Activated CD8-positive, alpha-beta T cell treated with anti-CD3 and anti-CD28 coated beads, Interleukin-2, amount 10 ng/mL, durations not matched to agents 7 days and 5 days (primary cell): ENCODE measurements at regions not wholly inside any gene's neighbourhood (a gene's known extent, or its start where the extent isn't known, plus 50 kb on each side); places are given as distances from the start of the nearest gene placed in this dataset.

ENCODE experiments used
- ATAC-seq: fragments of 150-1000 bp; cut with Tn5 transposase; one replicate; pipeline ENCODE4 v1.10.0; 2021; ENCODE audit warnings: moderate library complexity
- CTCF ChIA-PET: fragments of 350-600 bp; sonication (Branson Sonifier 250); formaldehyde crosslinking; loops from one replicate; lab custom pipeline; 2021; ENCODE audit warnings: antibody characterized with exemption; lab: Charles Lee
- POLR2A ChIA-PET: fragments of 350-600 bp; sonication (Branson Sonifier 250); formaldehyde crosslinking; loops from one replicate; lab custom pipeline; 2021; ENCODE audit warnings: antibody characterized with exemption; lab: Charles Lee
- DNase-seq: peaks from one replicate; pipeline ENCODE4 v3.0.0-alpha.2; 2020
- H3K27ac Mint-ChIP-seq: one replicate; pipeline ENCODE4 v1.8.0; 2021; ENCODE audit warnings: mild to moderate bottlenecking, mixed read lengths
- H3K27me3 Mint-ChIP-seq: one replicate; pipeline ENCODE4 v1.8.0; 2021; ENCODE audit warnings: low read depth, mixed read lengths
- H3K36me3 Mint-ChIP-seq: one replicate; pipeline ENCODE4 v1.8.0; 2021; ENCODE audit warnings: low read depth, mixed read lengths
- H3K4me1 Mint-ChIP-seq: one replicate; pipeline ENCODE4 v1.8.0; 2021; ENCODE audit warnings: low read depth, mixed read lengths
- H3K4me3 Mint-ChIP-seq: one replicate; pipeline ENCODE4 v1.8.0; 2021; ENCODE audit warnings: mild to moderate bottlenecking, mixed read lengths
- H3K9me3 Mint-ChIP-seq: one replicate; pipeline ENCODE4 v1.8.0; 2022; ENCODE audit warnings: mixed read lengths; ENCODE audit not compliant: insufficient read depth

DNA sequence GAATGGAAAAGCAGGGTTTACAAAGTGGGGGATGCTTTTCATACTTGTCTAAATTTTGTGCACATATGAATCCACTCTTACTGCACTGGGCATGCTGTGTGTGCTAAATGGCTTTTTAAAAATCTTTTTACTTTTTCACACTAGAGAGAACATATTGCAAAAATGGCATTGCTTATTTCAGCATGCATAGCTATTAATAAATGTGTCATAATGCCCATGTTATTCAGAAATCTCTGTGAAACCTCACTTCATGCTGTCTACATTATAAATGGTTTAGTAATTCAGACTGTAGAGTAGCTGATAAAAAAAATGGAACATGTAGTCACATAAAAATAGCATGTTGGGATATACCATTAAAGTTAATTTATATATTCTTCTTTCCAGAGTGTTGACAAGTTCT, 593.8 kb downstream of the RPL10L start:
- Mint-ChIP-seq H3K36me3 (no peaks in the 10 kb centered on the region), H3K4me3 (no peak overlapping the region), H3K9me3 (peaks cover 13% of the 10 kb centered on the region), H3K4me1 (no peaks in the 10 kb centered on the region), H3K27me3 (no peaks in the 10 kb centered on the region), H3K27ac (no peak overlapping the region)
- CTCF ChIA-PET: no interaction called here
- POLR2A ChIA-PET: no interaction called here
- ATAC-seq: no peak
- DNase-seq: no peak

DNA sequence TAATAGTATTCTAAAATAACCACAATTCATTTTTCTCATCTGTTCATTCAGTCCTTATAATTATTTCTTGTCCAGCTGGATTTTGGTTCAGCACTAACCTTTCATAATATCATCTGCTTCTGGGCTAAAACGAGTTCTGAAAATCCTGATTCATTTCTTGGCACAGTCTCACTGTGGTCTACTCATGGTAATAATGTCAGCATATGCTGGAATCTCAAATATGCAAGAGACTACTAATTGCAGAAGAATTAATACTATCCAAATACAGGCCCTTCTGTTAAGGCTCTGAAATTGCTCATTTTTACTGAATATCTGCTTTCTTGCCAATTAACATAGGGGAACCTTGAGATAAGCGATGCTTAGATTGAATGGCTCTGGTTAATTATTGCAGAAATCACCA, 597.1 kb downstream of the RPL10L start:
- peaks cover 9% of the 10 kb centered on the region for H3K9me3 Mint-ChIP-seq
- DNase-seq: no peak
- no peak overlapping the region for H3K27ac Mint-ChIP-seq
- no peaks in the 10 kb centered on the region for H3K27me3 Mint-ChIP-seq
- ChIA-PET POLR2A (no interaction called here), CTCF (no interaction called here)
- H3K4me3 Mint-ChIP-seq: no peak overlapping the region
- no peak for ATAC-seq
- H3K4me1 Mint-ChIP-seq: no peaks in the 10 kb centered on the region
- no peaks in the 10 kb centered on the region for H3K36me3 Mint-ChIP-seq

DNA sequence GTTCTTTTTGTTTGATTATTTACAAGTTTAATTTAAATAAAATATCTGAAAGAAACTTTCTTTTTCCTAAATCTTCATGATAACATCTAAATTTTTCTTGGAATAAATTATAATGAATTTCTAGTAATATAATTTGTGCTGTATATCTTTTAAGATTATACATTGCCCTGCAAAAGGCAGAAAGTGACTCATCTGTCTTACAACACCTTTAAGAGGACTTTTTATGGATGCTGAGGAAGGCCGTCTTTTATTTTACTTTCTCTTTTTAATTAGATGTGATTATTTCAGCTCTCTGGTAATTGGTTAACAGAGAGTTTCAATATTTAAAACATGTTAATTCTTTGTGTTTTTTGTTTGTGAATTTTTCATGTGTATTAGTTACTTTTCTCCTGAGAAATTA, 598.4 kb downstream of the RPL10L start:
- no peaks in the 10 kb centered on the region for H3K36me3 Mint-ChIP-seq
- no peak overlapping the region for H3K27ac Mint-ChIP-seq
- ChIA-PET POLR2A (no interaction called here), CTCF (no interaction called here)
- DNase-seq (no peak), ATAC-seq (no peak)
- peaks cover 9% of the 10 kb centered on the region for H3K9me3 Mint-ChIP-seq
- no peak overlapping the region for H3K4me3 Mint-ChIP-seq
- no peaks in the 10 kb centered on the region for H3K27me3 Mint-ChIP-seq
- H3K4me1 Mint-ChIP-seq: no peaks in the 10 kb centered on the region

DNA sequence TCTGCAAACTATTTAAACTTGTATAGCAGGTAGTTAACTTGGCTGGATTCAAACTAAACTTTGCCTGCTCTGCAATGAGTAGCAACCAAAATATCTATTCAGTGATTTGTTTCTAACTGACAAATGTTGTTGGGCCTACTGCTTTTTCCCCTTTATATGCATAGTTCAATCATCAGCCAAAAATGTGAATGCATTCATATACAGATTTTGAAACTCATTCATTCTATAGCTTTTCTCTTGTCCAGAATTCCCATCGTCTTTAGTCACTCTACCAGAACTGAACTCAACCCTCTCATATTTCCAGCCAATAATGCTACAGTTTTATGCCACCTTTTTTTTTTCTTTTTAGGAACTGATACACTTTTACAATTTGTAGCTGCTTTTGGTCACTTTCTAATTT, 599.8 kb downstream of the RPL10L start:
- Mint-ChIP-seq H3K36me3 (no peaks in the 10 kb centered on the region), H3K27me3 (no peaks in the 10 kb centered on the region), H3K27ac (no peak overlapping the region), H3K4me1 (no peaks in the 10 kb centered on the region), H3K4me3 (no peak overlapping the region), H3K9me3 (peaks cover 9% of the 10 kb centered on the region)
- ChIA-PET POLR2A (no interaction called here), CTCF (no interaction called here)
- no peak for ATAC-seq
- DNase-seq: no peak

GRCh38 chr14:46048127-46048526, 603.5 kb downstream of the RPL10L start:
- Mint-ChIP-seq H3K4me1 (no peaks in the 10 kb centered on the region), H3K27me3 (no peaks in the 10 kb centered on the region), H3K9me3 (no peaks in the 10 kb centered on the region), H3K27ac (no peak overlapping the region), H3K4me3 (no peak overlapping the region), H3K36me3 (no peaks in the 10 kb centered on the region)
- DNase-seq: no peak
- CTCF ChIA-PET: no interaction called here
- POLR2A ChIA-PET: no interaction called here
- ATAC-seq: no peak

- H3K4me3 Mint-ChIP-seq: no peak overlapping the region
- DNase-seq: no peak
- H3K27me3 Mint-ChIP-seq: no peaks in the 10 kb centered on the region
- CTCF ChIA-PET: no interaction called here
- no peaks in the 10 kb centered on the region for H3K4me1 Mint-ChIP-seq
- H3K36me3 Mint-ChIP-seq: no peaks in the 10 kb centered on the region
- H3K27ac Mint-ChIP-seq: no peak overlapping the region
- ATAC-seq: no peak
- POLR2A ChIA-PET: no interaction called here
- H3K9me3 Mint-ChIP-seq: no peaks in the 10 kb centered on the region
Measured at GRCh38 chr14:46036099-46036498, 615.5 kb downstream of the RPL10L start.

- POLR2A ChIA-PET: no interaction called here
Measured at GRCh38 chr14:46034305-46034704, 617.3 kb downstream of the RPL10L start.

GRCh38 chr14:46018846-46019420, 632.6 kb downstream of the RPL10L start:
- no peak overlapping the region for H3K27ac Mint-ChIP-seq
- ATAC-seq: no peak
- H3K9me3 Mint-ChIP-seq: peaks cover 23% of the 10 kb centered on the region
- no peaks in the 10 kb centered on the region for H3K27me3 Mint-ChIP-seq
- H3K36me3 Mint-ChIP-seq: no peaks in the 10 kb centered on the region
- H3K4me3 Mint-ChIP-seq: no peak overlapping the region
- no peaks in the 10 kb centered on the region for H3K4me1 Mint-ChIP-seq
- POLR2A ChIA-PET: no interaction called here
- CTCF ChIA-PET: no interaction called here
- no peak for DNase-seq

More at GRCh38 chr14:46034305-46034704, 617.3 kb downstream of the RPL10L start:
- H3K36me3 Mint-ChIP-seq: no peaks in the 10 kb centered on the region
- CTCF ChIA-PET: no interaction called here
- H3K4me1 Mint-ChIP-seq: no peaks in the 10 kb centered on the region
- DNase-seq (no peak), ATAC-seq (no peak)
- H3K9me3 Mint-ChIP-seq: peaks cover 6% of the 10 kb centered on the region
- H3K4me3 Mint-ChIP-seq: no peak overlapping the region
- H3K27ac Mint-ChIP-seq: no peak overlapping the region
- H3K27me3 Mint-ChIP-seq: no peaks in the 10 kb centered on the region

- no peaks in the 10 kb centered on the region for H3K4me1 Mint-ChIP-seq
- H3K27me3 Mint-ChIP-seq: no peaks in the 10 kb centered on the region
- POLR2A ChIA-PET: no interaction called here
- DNase-seq: no peak
- no peak overlapping the region for H3K27ac Mint-ChIP-seq
- no peaks in the 10 kb centered on the region for H3K36me3 Mint-ChIP-seq
- CTCF ChIA-PET: no interaction called here
- H3K9me3 Mint-ChIP-seq: peaks cover 18% of the 10 kb centered on the region
- no peak overlapping the region for H3K4me3 Mint-ChIP-seq
- ATAC-seq: no peak
Measured at GRCh38 chr14:46008348-46008747, 643.2 kb downstream of the RPL10L start.

- H3K9me3 Mint-ChIP-seq: peaks cover 3% of the 10 kb centered on the region
- ChIA-PET CTCF (no interaction called here), POLR2A (no interaction called here)
- no peak overlapping the region for H3K4me3 Mint-ChIP-seq
- no peak overlapping the region for H3K27ac Mint-ChIP-seq
- no peaks in the 10 kb centered on the region for H3K4me1 Mint-ChIP-seq
- DNase-seq (no peak), ATAC-seq (no peak)
- no peaks in the 10 kb centered on the region for H3K27me3 Mint-ChIP-seq
- no peaks in the 10 kb centered on the region for H3K36me3 Mint-ChIP-seq
Measured at GRCh38 chr14:45998554-45998953, 653.0 kb downstream of the RPL10L start.

- Mint-ChIP-seq H3K9me3 (peaks cover 8% of the 10 kb centered on the region), H3K27ac (no peak overlapping the region), H3K4me1 (no peaks in the 10 kb centered on the region), H3K27me3 (no peaks in the 10 kb centered on the region), H3K4me3 (no peak overlapping the region), H3K36me3 (no peaks in the 10 kb centered on the region)
- ATAC-seq (no peak), DNase-seq (no peak)
- ChIA-PET CTCF (no interaction called here), POLR2A (no interaction called here)
Measured at GRCh38 chr14:45990252-45990651, 661.3 kb downstream of the RPL10L start.

DNA sequence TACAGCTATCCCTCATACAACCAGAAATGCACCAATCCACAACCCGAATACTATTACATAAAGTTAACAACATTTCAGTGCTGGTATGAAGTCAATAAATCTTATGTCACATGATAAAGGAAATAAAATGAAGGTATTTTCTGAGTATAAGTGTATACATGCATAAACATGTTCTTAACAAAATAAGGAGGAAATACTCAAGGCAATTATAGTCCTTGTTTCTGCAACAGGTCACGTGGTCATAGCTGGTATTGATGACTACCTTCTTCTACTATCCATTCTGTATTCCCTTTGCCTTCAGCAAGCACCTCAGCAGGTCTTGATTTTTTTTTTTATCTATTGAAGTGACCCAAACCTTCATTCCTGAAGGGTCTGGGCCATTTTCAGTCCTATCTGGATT, 675.6 kb downstream of the RPL10L start:
- Mint-ChIP-seq H3K27ac (no peak overlapping the region), H3K4me3 (no peak overlapping the region), H3K9me3 (no peaks in the 10 kb centered on the region), H3K36me3 (no peaks in the 10 kb centered on the region), H3K4me1 (no peaks in the 10 kb centered on the region), H3K27me3 (no peaks in the 10 kb centered on the region)
- DNase-seq (no peak), ATAC-seq (no peak)
- ChIA-PET CTCF (no interaction called here), POLR2A (no interaction called here)

- POLR2A ChIA-PET: no interaction called here
- no peak for DNase-seq
- Mint-ChIP-seq H3K9me3 (peaks cover 9% of the 10 kb centered on the region), H3K4me1 (no peaks in the 10 kb centered on the region), H3K36me3 (no peaks in the 10 kb centered on the region), H3K27ac (no peak overlapping the region), H3K4me3 (no peak overlapping the region), H3K27me3 (no peaks in the 10 kb centered on the region)
- ATAC-seq: no peak
- CTCF ChIA-PET: no interaction called here
Measured at GRCh38 chr14:45972416-45972815, 679.2 kb downstream of the RPL10L start.
